GM19035 (cell line): ENCODE measurements at regions not wholly inside any gene's neighbourhood (a gene's known extent, or its start where the extent isn't known, plus 50 kb on each side); places are given as distances from the start of the nearest gene placed in this dataset.

ENCODE experiments used
- ATAC-seq: cut with Tn5 transposase; IDR thresholded peaks from one replicate; pipeline ENCODE4 v1.9.1; 2021; ENCODE audit not compliant: unreplicated experiment

DNA sequence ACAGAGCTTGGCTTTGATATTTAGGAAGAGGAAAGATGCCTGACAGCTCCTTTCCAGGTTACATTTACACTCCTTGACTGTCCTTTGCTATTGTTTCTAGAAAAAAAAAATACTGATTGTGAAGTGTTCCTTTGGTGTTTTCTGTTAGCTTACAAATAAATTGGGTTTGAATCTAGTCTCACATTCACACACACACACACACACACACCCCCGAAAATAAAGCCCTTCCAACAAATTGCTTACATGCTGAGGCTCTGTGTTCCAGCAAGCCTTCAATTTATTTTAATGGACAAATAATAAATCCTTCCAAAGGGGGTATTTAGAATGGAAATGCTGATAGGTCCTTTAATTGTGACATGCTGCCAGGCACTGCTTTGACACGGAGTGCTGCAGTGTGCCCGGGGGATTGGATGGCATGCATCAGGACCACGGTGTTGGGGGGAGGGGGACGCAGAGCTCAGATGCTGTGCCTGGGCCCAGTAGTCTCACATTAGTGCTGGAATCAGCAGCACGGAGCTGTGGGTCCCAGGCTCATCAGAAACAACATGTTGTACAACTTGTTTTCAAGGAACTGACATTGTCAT, 199.9 kb downstream of the CD83 start:
- no peak for ATAC-seq

DNA sequence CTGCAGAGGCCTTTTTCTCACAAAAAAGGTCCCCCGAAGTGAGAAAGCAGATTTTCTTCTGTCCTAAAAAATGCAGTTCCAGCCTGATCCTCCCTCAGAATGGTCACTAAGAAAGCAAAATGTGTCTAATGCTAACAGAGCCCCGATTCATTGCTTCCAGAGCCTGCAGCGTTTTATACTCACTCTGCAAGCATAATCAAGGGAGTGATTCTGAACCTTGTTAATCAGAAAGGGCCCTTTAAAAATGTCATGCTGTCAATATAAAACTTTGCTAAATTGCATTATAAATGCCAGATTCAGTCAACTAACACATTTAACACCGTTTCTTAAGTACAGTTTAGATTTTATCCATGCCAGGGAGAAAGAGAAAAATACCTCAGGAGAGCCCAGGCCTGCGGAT, 202.8 kb downstream of the CD83 start:
- ATAC-seq = no peak

DNA sequence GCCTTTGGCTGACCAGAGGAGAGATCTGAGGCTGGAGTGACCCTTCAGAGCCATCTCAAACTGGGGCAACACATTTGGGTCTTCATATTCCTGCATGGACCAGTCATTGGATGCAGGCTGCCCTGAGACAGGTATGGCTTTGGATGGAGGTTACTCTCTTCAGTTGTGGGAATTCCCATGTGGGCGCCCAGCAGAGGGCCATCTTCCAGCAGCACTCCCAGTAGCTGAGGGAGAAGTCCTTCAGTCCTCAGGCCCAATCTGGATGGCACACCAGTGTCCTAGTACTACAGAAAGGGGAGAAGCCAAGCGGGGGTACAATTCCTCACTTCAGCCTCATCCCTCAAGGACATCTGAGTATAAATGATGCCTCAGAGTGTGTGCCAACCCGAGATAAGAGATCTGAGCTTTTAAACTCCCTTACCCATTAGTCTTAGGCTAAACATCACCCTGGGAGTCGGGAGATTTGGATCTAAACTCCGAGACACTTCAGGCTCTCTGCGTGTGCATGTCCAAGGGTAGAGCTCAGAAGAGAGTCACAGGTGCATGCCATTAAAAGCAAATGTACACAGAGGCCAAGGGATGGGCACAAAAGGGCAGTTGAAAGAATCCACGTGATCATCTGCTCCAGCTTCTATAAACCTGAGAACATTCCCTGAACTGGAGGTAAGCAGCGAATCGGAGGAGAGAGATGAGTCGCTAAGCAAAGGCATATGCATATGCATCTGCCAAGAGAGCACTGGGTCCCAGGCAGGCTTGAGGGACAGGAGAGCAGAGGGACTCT, 204.6 kb downstream of the CD83 start:
- no peak for ATAC-seq

DNA sequence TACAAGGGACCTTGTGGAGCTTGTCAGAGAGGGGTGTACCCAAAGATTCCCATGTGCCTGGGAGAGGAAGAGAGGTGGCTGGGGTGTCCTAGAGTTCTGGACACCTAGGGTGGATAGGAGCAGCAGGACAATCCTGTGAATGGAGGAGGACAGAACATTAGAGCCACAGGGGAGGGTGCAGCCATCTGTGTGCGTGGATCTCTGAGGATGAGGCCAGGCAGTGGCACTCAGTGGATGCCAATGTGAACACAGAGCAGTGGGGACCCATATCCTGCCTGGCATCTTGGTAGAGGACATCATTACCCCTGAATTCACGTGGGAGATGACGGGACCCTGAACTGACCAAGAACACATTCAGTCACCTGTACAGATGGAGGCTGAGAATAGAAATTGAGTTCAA, 205.3 kb downstream of the CD83 start:
- ATAC-seq = no peak

DNA sequence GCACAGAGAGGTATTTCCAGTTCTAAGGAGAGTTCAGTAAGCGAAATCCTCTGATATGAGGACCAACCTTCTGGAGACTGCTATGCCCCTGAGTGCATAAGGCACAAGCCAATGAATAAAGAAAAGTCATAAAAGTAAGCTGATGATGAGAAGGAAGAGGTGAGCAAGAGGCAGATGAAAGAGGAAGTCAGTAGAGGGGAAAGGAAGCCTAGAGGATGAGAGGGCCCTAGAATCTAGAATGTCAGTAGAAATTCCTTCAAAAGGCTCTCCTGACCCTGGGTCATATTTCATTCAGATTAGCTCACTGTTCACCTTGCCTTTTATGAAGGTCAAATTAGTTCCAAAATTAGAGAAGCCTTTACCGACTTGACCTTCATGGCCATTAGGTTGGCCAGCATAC, 209.2 kb downstream of the CD83 start:
- no peak for ATAC-seq

DNA sequence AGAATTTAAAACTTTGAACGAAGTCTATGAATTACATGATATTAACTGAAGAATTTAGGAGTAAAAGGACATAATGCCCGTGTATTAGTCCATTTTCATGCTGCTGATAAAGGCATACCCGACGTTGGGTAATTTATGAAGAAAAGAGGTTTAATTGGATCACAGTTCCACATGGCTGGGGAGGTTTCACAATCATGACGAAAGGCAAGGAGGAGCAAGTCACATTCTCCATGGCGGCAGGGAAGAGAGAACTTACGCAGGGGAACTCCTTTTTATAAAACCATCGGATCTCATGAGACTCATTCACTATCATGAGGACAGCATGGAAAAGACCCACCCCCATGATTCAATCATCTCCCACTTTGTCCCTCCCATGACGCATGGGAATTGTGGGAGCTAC, 210.6 kb downstream of the CD83 start:
- ATAC-seq = no peak

DNA sequence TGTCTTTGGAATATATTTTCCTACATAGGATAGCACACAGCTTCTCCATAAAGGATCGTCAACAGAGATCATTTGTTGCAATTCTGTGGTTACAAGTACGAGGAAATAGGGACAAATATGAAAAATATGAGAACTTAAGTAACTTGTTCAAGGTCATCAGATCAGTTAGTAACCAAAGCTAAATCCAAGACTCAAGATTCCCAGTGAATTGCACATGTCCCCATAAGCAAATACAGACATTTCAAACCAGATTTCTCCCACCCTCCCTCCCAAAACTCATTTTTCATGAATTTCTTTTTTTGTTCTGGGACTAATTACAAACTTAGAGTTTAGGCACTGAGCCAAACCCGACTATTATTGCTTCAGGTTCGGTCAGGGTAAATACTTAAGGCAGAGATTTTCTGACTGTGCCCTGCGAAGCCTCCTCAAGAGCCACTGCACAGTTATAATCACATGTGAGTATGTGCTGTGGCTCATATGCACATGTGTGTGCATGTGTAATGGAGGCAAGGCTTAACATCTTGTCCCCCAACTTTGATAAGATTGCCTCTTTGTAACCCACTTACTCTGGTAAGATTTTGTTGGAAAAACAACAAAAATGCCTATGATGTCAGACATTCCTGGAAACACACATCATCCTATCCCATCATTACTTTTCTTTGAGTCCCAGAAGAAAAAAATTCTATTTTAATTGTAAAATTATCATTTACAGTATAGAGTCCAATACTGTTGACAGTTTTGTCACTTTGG, 216.2 kb downstream of the CD83 start:
- ATAC-seq = no peak

DNA sequence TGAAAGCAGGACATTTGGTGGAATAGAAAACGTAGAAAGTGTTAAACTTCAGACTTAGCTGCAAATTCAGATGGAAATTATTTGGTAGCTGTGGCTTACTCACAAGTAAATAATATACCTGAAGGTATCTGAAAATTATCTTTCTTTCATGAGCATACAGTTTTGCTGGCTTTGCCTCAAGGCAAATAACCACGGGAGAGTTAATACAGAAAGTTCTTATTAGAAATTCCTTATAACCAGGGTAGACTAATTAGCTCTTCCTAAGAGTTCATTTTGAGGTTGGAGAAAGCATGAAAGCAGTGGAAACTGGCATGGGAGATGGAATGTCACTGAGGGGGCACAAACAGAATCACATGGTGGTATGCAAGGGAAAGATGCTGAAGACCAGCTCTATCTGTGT, 217.5 kb downstream of the CD83 start:
- no peak for ATAC-seq

DNA sequence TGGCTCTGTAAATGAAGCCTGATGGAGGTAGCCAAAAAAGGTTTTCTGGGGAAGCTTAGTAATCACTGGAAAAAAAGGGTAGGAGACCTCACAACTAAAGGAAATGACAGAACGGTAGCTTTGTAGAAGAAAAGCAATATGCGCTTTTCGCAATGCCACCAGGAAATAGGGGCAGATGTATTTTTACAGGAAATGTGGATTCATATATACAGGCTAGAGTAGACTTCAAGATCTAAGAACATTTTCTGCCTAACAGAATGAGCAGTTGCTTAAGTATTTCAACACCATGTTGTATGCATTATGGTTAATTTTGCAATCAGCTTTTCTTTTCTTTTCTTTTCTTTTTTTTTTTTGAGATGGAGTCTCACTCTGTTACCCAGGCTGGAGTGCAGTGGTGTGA, 219.6 kb downstream of the CD83 start:
- ATAC-seq = no peak

DNA sequence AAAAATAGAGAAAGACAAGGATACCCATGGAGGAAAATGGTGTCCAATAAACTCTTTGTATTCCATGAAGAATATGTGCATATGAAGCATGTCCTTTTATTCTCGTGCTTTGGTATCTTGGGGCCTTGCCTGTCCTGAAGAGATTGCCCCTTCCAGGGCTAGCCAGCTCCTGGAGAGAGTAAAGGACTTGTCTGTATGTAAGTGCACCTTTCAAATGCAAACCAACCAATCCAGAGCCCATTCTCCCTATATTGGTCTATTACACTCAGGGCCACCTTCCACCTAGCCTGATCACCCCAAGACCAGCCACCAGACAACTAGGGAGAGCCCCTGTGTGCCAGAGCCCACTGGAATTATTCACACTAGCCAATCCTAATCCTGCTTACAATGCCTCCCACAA, 221.6 kb downstream of the CD83 start:
- ATAC-seq = no peak

DNA sequence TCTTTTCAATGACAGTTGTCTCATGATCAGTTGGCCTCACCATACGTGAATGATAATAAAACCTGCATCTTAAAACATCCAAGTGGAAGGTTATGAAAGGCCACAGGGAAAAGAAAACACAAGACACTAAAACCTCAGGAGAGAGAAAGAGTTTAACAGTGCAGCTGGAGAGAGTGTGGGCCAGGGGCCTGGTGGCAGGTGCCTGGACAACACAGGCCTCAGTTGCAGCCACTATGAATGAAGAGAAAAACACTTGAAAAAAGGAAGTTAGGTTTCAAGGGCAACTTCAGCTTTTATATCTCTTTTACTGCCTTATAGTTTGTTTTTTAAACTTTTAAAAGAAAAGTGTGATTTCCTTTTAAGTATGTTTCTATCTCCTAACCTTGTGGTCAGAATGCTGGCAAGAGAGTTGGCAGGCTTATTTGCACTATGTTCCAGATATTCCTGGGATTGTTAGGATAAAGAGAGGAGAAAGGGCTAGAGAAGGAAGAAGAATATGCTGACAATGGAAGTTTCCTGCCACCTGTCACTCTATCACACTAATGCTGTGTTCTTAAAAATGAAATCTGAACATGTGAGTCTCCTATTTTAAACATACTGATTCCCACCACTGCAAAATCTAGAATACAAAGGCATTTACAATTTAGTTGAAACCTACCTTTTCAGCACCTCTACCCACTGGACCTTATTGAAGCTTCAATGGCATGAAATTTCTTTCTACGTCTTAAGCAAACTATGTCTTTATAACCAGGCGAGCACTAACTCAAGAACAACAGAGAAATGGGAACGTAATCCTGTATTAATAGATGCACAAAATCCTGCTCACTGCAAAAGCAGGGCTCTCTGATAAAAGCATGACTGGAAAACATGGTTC, 222.4 kb downstream of the CD83 start:
- ATAC-seq = no peak

DNA sequence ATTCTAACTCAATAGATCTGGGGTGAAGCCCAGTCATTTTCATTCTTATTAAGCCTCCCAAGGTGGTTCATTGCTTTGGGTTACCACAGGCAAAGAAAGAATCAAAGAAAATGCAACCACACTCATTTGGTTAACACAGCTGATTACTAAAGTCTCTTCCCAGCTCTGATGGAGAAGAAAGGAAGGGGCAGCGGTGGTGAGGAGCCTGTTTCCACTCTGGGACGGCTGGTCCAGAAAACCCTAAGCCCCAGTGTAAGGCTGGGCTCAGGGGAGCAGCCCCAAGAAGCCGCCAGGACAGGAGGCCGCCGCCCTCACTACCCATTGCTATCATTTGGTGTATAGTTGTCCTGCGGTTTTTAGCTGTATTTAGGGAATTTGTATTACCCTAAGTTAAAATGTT, 226.9 kb downstream of the CD83 start:
- ATAC-seq = no peak

DNA sequence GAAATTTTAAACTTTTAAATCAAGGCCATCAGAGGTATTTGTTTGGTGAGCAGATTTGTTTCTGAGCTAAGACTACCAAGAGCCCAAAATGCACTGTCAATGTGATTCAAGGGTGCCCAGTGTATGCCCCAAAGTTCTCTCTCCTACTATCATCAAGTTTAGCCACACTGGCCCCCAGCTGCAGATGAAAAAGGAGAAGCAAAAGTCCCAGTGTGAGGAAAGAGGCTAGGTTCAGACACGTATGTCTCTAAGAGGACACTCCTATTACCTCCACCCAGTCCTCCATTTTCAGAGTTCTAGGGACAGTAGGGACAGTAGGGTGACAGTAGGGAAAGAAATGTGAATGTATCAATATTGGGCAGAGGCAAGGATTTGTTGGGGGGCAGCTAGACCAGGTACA, 230.8 kb downstream of the CD83 start:
- no peak for ATAC-seq

DNA sequence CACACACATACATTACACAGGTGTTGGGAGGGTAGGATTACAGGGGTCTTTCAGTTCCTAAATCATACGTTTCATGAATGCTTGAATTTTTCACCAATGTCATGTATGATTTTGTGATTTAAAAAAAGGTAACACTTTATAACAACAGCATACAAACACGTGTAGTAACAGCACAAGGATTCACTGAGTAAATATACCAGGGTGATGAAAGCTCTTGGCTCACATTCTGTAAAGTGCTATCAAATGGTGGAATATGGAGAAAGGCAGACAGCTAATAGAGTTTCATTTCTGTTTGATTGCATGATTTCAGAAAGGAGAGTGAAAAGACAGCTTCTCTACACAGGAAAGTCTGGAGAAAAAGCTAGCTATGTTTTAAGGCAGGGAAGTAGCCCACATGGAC, 231.9 kb downstream of the CD83 start:
- ATAC-seq = no peak

DNA sequence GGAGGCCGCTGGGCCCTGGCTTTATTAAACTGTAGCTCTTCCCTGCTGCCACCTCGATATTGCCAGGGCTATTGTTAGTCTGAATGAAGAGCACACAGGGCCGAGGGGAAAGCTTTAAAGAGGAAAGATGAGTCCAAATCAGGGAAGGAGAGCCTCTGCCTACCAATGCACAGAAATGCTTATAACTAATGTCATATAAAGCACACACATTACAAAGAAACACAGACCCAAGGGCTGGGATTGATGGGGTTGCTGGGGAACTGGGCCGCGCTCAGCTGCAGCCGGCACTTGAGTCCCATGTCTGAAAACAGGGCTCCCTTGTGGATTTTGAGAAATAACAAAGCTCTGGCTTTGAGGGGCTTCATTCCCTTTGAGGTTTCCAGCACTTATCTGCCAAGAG, 232.6 kb downstream of the CD83 start:
- no peak for ATAC-seq

DNA sequence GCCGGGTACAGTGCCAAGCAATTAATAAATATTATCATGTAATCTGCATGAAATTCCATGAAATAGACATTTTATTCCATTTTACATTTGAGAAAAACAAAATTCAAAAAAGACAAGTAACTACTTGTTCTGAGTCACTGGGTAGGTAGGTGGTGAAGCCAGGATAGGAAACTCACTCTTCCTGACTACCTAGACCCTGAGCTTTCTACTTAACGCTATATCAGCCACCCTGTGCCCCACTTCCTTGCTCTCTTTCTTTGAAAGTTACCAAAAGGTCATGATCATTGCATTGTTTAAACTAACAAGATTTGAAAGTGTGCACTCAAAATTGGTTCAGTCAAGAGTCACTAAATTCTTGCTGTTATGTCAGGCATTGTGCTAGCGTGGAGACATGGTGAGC, 235.7 kb downstream of the CD83 start:
- ATAC-seq = no peak

DNA sequence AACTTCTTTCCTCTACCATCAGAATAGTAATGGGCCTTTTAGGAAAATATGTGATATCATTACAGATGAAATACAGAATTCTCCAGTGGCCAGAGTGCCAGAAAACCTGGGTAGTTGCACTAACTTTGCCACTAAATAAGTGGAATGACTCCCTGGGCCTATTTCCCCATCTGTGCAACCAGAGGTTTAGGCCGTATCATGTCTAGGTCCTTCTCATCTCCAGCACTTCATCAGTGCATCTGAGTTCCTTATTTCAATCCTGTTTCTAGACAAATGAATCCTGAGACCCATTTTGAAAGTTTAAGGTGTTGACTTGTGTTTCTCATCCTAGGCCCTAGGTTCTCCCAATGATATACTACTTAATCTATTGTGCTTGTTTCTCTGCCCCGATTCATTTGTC, 236.2 kb downstream of the CD83 start:
- ATAC-seq = no peak

DNA sequence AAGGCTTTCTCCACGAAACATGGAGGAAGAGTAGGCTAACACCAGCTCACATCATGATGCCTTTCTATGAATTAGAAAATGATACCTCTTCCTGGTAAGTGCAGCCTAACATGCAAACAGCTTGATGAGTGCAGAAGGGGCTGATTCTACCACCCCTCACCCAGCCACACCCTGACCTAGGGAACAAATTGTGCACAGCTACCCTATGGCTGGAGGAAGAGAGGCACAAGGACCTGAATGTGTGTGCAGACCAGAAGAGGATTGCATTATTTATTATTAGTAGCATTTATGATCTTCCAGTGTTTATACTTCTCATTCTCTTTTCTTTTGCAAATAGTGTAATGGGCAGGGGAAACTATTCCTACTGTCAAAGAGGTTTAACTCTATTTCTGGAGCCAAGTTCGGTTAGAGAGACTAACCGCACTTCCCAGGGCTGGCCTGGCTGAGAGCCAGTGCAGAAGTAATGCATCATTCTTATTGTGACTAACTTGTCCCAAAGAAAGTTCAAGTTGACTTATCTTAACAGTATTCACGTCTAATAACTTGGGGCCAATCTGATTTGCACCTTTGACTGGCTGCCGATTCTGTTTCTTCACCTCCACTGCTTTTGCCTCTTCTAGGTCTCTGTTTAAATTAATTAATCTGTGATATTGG, 237.5 kb downstream of the CD83 start:
- ATAC-seq = no peak

DNA sequence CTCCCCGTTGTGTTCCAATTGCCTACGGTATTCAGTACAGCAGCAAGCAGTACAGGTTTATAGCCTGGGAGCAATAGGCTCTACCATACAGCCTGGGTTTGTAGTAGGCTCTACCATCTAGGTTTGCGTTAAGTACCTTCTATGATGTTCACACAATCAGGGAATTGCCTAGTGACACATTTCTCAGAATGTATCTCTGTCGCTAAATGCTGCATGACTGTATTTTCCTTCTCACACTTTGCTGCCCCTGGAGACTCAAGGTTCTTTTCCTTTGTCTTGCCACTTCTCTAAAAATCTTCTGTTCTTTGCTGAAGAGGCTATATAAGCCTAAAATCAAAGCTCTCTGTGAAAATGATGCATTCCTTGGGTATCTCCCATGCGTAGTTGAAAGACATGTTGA, 241.9 kb downstream of the CD83 start:
- no peak for ATAC-seq

DNA sequence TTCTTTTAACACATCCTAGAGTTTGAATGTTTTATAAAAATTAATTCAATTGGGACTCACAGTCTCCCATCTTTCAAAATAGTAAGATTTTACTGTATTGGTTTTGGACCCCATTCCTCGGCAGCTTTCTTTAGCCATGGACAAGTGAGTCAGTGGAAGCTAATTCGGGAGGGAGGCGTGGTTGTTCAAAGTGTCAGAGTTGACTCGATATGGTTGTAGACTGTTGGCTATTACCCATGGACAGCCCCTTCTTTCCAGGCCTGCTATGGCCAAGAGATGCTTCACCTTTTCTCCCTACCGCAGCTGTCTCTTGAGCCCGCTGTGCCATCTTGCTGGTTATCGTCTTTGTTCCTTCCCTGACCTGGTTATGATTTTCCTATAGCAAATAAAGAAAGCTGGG, 243.0 kb downstream of the CD83 start:
- no peak for ATAC-seq

DNA sequence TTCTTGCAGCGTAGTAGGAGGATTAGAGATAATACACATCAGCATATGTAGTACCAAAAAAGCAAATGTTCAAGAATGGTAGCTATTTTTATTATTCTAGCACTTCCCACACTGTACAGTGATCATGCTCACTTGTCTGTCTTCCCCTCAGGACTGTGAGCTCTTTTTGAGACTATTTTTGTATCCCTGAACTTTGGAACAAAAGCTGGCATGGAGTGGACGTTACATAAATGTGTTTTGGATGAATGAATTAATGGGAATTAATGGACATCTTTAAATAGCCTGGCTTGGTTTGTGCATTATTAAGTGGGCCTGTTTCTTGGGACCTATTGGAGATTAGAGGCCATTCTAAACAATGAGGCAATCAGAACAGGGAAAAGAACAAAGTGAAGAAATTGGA, 243.7 kb downstream of the CD83 start:
- no peak for ATAC-seq
